HG03439 (cell line): ENCODE measurements at regions not wholly inside any gene's neighbourhood (a gene's known extent, or its start where the extent isn't known, plus 50 kb on each side); places are given as distances from the start of the nearest gene placed in this dataset.
"Not testable (repeated sequence)": the region's sequence is repeated elsewhere in the genome, so short reads cannot be mapped to it uniquely, and the experiment has no call there.

Experiments
- ATAC-seq: cut with Tn5 transposase; IDR thresholded peaks from one replicate; pipeline ENCODE4 v1.9.1; 2021; ENCODE audit warnings: mild to moderate bottlenecking, moderate library complexity; ENCODE audit not compliant: unreplicated experiment

GRCh38 chr14:21960636-21961035 is 287.0 kb upstream of the OR4E1 start:
- ATAC-seq, result no peak

GRCh38 chr14:21941885-21942284 is 268.3 kb upstream of the OR4E1 start:
- no peak for ATAC-seq

GRCh38 chr14:21940887-21941856 is 267.6 kb upstream of the OR4E1 start:
- ATAC-seq, result no peak

- no peak for ATAC-seq
Observed at GRCh38 chr14:21939836-21940235, 266.2 kb upstream of the OR4E1 start.

GRCh38 chr14:21937996-21938395 is 264.4 kb upstream of the OR4E1 start:
- ATAC-seq, result no peak

GRCh38 chr14:21933681-21934080 is 260.1 kb upstream of the OR4E1 start:
- no peak for ATAC-seq

GRCh38 chr14:21924479-21924878 is 250.9 kb upstream of the OR4E1 start:
- ATAC-seq, result no peak

GRCh38 chr14:21923820-21924219 is 250.2 kb upstream of the OR4E1 start:
- no peak for ATAC-seq

GRCh38 chr14:21921453-21921852 is 247.8 kb upstream of the OR4E1 start:
- no peak for ATAC-seq

- ATAC-seq, result no peak
Observed at GRCh38 chr14:21917699-21918436, 244.2 kb upstream of the OR4E1 start.

GRCh38 chr14:21915826-21916225 is 242.2 kb upstream of the OR4E1 start:
- no peak for ATAC-seq

- no peak for ATAC-seq
Observed at GRCh38 chr14:21913759-21914158, 240.1 kb upstream of the OR4E1 start.

- no peak for ATAC-seq
Observed at GRCh38 chr14:21912367-21912766, 238.7 kb upstream of the OR4E1 start.

GRCh38 chr14:21911877-21912276 is 238.3 kb upstream of the OR4E1 start:
- ATAC-seq, result no peak

GRCh38 chr14:21910260-21910659 is 236.6 kb upstream of the OR4E1 start:
- no peak for ATAC-seq

- ATAC-seq, result no peak
Observed at GRCh38 chr14:21902561-21903181, 229.1 kb upstream of the OR4E1 start.

- not testable (repeated sequence) for ATAC-seq
Observed at GRCh38 chr14:21894898-21895194, 221.2 kb upstream of the OR4E1 start.

GRCh38 chr14:21894003-21894897 is 220.6 kb upstream of the OR4E1 start:
- no peak for ATAC-seq

GRCh38 chr14:21891921-21892320 is 218.3 kb upstream of the OR4E1 start:
- no peak for ATAC-seq

GRCh38 chr14:21884995-21885394 is 211.4 kb upstream of the OR4E1 start:
- no peak for ATAC-seq

GRCh38 chr14:21882226-21882625 is 208.6 kb upstream of the OR4E1 start:
- no peak for ATAC-seq
